GM18499 (cell line): ENCODE measurements at regions not wholly inside any gene's neighbourhood (a gene's known extent, or its start where the extent isn't known, plus 50 kb on each side); places are given as distances from the start of the nearest gene placed in this dataset.

Experiments
- ATAC-seq: cut with Tn5 transposase; IDR thresholded peaks from one replicate; pipeline ENCODE4 v1.9.1; 2021; ENCODE audit warnings: moderate number of reproducible peaks; ENCODE audit not compliant: insufficient read depth, unreplicated experiment

DNA sequence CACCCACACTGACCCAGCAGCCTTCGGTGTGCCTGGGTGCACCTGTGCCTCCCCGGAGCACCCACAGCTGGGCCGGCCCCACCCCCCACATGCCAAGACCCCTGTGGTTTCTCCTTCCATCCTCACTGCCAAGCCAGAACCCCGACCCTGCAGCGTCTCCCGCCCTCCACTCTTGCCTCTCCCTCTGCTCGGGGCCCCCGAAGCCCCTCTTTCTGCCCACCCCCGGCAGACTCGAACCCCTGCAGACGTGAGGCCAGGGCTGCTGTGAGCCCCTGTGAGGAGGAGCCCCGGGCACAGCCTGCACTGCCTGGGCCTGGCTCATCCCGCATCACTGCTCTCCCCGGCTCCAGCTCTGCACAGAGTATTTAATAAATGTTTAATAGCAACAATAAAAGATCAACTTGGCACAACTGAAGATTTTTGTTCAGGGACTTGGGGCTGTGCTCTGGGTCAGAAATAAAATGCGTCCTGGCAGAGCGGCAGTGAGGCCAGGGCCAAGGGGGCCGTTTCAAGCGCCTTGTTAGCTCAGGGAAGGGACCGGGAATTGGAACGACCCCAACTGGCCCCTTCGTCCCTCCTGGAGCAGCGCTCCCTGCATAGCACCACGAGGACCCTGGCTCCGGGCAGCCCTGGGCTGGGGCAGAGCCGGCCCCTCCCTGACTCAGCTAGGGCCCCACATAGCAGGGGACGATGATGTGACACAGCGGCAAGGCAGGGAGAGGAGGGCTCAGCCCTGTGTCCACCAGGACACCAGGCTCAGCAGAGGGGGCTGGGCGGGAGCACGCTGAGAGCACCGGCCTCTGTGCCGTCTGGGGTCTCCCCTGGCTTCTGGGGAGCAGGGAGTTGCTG lies 520.8 kb downstream of the BRD1 start:
- ATAC-seq = no peak

DNA sequence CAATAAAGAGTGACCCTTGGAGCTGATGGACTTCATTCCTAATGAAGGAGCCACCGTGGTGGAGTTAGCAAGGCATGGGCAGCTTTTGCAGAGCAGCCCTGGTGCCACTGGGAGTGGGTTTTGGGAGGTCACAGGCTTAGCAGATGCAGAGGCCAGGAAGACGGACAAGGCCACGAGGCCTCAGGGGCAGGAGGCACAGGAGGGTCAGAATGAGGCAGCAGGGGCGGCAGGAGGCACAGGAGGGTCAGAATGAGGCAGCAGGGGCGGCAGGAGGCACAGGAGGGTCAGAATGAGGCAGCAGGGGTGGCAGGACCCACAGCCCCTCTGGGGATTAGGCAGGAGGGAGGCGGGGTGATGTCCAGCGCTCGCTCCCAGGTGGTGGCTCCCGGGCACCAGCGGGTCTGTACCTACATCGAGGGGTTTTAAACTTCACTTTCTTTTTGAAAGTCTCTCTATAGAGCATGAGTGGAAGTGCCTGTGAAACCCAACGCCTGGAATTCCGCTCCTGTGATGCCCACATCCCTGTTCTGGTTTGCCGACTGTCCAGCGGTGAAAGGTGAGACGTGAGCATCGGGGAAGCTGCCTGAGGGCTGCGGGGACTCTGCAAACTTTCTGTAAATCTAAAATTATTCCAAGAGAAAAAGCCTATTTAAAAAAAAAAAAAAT lies 521.6 kb downstream of the BRD1 start:
- ATAC-seq = no peak

DNA sequence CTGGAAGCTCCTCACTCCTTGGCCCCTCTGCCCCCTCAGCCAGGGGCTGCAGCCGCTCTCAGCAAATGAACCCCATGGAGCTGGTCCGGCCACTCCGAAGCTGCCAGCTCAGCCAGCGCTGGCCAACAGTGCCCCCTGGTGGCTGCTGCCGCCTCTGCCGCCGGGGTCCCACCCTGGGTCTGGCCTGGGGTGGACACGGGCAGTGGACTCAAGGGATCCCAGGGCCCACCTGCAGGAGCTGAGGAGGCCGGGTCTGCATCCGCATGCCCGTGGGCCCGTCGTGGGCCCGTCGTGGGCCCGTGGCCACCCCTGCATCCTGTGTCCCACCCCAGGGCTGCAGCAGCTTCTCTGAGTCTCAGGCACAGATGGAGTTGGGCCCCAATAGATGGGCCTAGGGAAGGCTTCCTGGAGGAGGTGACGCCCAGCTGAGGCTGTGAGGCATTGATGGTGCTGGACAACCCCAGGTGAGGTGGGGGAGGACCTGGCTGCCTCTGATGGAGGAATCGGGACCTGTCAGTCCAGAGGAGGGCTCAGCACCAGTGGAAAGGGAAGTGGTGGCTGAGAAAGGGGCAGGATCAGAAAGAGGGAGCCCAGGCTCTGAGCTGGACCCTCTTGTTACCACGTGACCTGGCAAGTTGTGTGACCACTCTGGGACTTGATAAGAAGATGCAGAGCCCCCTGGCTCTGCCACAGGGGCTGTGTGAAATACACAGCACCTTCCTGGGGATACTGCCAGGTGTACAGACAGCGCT lies 522.3 kb downstream of the BRD1 start:
- no peak for ATAC-seq

DNA sequence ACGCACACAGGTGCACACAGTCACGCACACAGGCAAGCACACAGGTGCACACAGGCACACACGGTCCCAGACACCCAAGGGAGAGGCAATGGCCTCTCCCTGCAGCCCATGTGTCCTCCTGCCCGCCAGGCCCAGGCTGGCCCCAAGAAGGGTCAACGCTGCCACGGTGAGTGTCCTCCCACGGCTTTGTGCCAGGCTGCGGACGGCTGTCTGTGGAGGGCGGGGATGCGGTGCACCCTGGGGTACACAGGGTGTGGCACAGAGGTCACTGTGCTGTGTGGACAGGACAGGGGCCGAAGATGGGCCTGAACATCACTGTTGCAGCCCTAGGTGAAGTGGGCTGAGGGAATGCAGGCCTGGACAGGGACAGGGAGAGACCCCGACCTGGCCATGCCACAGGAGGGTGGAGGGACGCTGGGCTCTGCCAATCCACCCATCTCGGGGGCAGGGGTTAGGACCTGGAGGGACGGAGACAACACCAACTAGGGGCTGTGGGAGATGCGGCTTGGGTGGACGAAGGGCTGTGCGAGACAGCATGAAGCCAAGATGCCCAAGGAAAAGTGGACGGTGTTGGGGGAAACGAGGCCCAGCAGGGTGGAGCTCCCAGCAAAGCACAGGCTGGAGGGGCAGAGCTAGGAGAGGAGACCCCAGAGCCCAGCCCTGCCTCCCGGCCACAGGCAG lies 523.8 kb downstream of the BRD1 start:
- no peak for ATAC-seq

DNA sequence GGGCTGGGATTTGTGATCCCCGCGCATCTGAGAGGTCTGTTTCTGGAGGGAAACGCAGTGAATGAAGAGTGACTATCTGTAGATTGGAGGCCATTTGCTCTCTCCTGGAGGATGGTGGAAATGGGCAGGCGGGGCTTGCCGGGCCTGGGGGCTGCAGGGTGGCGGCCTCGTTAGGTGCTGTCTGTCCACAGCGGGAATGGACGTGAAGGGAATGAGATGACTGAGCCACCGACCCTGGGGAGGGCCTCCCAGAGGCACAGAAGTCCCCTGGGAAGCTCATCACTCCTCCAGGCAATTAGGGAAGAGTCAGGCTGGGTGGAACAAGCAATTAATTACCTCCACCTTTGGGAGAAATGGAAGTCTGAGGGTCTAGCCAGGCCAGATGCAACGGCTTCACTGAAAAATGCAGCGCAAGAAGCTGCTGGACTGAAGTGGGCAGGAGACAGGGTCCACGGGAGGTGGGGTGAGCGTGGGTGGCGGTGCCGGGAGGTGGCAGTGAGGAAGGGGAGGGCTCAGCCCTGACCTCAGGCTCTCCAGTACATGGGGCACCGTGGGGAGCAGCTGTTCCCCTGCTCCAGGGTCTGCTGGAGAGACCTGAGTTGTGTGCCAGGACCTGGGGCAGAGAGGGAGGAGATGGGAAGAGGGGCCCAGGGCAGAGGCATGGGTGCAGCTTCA lies 524.5 kb downstream of the BRD1 start:
- no peak for ATAC-seq

DNA sequence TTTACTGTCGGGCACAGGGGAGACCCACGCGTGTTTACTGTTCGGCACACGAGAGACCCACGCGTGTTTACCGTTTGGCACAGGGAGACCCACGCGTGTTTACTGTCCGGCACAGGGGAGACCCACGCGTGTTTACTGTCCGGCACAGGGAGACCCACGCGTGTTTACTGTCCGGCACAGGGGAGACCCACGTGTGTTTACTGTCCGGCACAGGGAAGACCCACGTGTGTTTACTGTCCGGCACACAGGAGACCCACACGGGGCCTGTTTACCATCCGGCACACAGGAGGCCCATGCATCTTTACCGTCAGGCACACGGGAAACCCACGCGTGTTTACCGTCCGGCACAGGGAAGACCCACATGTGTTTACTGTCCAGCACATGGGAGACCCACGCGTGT lies 525.1 kb downstream of the BRD1 start:
- ATAC-seq = no peak

DNA sequence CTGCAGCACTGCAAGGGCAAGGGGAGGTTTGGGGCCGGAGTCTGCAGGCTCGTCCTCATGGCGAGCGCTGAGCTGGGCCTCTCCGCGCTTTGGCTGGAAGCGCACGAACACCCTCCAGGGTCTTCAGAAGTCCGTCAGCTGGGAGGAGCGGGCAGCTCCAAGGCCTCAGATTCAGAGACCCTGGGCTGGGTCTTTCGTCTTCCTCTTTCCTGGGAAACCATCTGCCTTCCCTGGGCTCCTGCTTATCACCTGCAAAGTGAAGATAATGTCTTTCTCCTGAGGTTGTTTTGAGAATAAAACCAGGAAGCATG lies 525.6 kb downstream of the BRD1 start:
- ATAC-seq = no peak

DNA sequence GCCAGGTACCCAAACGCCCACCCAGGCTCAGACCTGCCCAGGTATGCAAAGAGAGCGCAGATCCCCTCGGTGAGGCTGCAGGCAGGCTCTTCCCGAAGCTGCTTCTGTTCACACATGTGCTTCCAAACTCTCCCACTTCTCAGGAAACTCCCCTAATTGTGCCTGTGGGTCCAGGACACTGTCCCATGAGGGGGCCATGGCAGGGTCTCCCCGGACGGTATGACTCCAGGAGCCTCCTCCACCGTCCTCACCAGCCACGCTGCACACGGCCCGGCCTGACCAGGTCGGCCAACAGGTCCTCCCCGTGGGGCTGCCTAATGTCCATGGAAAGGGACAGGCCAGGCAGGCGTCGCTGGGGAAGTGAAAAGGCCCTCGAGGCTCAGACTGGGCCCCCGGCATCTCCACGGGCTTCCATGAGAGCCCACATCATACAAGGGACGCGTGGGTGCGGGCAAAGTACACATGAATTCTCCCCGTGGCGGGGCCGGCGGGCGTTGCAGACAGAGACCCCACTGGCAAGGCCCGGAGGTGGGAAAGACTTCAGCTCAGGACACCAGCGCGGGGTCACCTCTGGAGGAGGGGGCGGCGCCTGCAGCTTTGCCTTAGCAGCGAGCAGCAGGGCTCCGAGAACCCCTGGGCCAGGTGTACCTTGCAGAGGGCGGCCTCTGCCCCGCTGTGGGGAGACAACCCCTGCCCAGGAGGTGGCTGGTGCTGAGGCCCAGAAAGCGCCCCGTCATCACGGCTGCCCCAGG lies 526.1 kb downstream of the BRD1 start:
- no peak for ATAC-seq

DNA sequence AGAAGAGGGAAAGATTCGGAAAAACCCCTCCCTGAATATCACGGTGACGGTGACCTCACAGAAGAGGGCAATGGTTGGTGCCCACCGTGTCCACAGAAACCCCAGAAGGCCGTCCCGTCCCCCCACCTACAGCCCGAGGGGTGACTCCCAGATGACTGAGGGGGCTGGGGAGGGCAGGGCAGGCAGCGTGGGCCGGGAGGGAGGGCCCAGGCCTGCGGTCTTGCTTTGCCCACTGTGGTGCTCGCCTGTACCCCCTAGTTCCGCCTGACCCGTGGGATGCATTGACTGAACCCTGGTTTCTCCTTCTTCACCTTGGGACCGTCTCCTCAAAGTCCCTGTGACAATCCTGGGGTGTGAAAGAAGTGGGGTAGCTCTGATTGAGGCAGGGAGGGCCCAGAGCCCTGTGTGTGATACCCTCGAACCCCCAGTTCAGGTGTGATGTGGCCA lies 526.7 kb downstream of the BRD1 start:
- ATAC-seq = no peak

DNA sequence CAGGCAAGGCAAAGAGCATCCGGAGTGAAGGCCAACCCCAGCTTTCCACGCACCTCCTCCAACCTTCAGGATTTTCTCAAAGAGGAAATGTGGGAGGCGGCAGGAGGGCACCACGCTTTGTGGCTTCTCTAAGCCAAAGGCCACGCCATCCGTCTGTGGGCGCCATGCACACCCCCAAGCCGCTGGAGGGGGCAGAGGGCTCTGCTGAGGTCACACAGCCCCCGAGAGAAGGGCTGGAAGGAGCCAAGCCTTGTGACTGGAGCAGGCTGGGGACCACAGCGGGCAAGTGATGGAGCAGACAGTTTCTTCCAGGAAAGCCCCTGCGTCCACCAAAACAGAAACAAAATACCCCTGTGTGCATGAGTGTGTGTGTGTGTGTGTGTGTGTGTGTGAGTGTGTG lies 527.4 kb downstream of the BRD1 start:
- ATAC-seq = no peak

DNA sequence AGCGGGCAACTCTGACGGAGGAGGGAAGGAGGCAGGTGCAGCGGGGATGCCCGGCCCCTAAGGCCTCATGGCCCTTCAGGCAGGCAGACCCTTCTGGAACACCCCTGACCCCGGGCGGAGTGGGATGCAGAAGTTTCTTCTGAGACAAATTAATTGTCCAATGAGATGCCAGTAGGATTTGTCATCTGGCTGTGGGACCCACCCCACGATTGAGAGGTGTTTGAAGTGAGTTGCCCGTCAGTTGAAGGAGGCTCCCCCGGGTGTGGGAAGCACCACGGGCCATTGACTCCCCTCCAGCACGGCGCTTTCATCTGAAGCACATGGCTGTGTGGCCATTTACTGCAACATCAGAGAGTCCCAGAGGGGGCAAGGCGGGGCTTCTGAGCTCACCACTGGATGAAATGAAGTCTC lies 527.8 kb downstream of the BRD1 start:
- no peak for ATAC-seq

DNA sequence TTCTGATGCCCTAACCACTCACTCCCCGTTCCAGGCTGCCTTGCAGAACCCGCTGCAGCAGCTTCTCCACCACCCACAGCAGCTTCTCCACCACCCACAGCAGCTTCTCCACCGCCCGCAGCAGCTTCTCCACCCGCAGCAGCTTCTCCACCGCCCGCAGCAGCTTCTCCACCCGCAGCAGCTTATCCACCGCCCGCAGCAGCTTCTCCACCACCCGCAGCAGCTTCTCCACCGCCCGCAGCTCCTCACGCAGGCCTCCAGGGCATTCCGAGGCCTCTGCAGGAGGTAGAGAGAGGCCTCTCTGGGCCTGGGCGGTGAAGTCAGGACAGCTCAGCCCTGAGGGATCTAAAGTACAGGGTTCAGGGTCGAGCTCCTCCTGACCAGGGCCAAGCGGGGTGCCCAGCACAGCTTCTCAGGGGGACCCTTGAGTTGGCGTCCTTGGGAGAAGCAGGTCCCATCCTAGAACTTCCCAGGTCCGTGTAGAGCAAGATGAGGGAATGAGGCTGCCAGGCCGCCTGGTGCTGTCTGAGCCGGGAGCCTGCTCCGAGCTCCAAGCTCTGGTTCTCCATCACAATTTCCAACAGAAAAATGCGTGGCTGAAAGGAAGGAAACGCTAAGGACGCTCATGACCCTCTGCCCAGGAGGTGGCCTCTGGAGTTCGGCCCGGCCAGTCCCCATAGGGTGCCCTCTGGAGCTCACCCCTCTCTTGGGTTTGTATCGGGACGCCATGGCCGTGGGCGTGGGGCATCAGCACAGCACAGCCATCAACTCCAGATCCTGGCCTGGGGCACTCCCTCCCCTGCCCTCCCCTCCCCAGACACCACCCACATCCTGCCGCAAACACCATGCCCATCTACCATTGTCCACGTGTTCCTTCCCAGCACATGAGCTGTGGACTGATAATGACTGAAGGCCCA lies 528.6 kb downstream of the BRD1 start:
- ATAC-seq = no peak

DNA sequence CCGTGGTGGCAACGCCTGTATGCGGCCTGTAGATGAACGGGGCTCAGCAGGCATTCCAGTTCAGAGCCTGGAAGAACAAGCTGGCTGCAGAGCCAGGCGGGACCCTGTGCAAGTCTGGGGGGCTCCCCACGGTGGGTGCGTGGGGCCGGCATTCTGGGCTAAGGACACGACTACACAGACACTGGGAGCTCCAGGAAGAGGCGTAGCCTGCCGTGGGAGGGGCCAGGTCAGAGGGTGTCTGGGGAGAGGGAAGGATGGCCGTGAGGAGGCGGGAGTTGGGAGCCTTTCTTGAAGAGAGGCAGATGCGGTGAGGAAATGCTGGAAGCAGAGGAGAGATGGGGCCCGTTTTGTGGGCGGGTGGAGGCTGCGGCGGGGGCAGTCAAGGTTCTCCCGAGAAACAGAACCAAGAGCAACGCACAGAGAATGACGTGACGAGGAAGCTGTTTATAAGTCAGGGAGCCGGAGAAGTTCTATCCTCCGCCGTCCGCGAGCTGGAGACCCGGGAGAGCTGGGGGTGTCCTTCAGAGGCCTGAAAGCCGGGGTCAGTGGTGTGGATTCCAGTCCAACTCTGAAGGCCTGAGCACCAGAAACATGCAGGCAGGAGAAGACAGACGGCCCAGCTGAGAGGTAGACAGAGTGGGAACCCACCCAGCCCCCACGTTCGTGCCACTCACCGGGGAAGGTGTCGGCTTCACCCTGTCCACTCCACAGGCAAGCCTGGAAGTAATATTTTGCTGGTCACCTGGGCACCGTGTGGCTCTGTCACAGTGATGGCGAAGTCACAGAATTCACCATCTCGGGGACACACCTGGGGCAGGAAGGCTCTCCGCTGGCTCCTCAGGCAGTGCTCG lies 529.6 kb downstream of the BRD1 start:
- ATAC-seq = no peak

DNA sequence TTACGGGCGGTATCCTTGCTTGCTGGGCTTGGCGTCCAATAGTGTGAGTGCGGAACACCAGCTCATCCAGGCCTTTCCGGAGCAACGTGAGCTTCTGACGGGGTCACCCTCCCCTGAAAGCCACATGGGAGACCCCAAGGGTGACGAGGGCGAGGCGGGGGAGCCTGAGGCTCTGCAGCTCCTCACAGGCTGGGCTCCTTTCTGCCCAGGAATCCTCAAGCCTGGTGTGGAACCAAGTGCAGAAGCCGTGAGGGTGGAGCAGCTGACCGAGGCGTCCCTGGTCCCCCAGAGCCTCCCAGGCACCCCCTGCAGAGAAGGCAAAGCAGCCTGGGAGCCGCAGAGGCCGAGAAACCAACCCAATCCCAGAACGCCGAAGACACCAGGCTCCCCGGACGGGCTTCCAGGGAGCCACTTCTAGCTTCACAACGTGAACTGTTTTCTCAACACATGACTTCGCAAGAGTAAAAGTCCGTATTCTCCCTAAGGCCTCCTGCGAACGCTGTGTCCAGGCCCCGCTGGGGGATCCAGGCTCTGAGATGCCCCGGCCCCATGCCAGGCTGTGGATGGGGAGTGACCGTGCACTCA lies 530.3 kb downstream of the BRD1 start:
- no peak for ATAC-seq

DNA sequence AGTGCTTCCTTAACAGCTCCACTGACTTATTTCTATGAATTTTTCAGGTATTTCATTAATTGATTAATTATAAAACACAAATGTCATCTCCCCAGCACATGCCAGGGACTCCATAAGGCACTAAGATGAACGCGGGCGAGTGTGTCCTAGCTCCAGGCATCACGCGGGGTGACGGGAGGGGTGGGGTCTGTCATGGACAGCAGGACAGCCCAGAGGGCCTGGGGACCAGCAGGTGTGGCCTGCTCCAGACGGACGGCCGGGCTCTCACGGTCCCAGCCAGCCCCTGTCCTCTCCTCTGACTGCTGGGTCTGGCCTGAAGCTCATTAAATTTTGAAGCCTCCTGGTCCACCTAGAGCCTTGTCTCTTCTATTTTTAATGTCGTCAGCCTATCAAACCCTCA lies 531.1 kb downstream of the BRD1 start:
- no peak for ATAC-seq

DNA sequence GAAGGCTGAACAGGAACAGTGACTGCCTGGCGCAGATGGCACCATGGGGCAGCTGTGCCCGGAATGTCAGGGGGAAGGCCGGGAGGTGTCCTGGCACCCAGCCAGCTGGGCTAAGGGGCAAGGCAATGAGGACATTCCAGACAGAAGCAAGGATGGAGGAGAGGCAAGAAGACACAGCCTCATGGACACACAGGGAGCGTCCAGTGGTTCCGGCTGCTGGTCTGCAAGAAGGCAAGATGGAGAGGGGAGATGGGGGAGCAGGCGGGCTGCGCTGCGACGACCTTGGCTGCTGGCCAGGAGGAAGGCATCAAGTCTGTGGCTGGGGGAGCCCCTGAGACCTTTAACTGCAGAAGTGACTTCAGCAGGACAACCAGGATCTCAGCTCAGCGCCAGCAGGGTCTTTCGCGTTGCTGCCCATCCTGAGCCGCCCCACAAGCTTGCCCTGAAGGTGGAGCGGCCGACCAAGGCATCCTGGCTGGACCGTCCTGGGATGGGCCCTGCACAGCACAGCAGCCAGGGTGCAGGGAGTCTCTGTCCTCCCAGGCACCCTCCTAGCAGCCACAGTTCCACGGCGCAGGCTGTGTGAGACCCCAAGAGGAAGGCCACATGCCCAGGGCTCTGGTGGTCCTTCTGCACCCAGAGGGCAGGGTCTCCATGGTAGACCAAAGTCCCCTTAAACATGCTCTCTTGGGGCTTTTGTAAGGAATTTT lies 531.7 kb downstream of the BRD1 start:
- no peak for ATAC-seq

DNA sequence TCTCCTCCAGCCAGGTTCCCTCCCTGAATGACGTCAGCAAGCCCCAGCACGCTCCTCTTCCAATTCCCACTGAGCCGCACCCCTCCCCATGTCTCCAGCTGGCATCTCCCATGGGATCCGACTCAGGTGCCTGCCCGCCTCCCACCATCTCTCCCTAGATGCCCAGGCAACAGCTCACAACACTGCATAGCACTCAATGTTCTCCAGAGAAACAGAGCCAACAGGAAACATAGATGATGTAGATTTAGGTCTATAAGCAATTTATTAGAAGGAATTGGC lies 532.3 kb downstream of the BRD1 start:
- no peak for ATAC-seq
